ENCODE measurements at regions not wholly inside any gene's neighbourhood (a gene's known extent, or its start where the extent isn't known, plus 50 kb on each side); places are given as distances from the start of the nearest gene placed in this dataset.

DNA sequence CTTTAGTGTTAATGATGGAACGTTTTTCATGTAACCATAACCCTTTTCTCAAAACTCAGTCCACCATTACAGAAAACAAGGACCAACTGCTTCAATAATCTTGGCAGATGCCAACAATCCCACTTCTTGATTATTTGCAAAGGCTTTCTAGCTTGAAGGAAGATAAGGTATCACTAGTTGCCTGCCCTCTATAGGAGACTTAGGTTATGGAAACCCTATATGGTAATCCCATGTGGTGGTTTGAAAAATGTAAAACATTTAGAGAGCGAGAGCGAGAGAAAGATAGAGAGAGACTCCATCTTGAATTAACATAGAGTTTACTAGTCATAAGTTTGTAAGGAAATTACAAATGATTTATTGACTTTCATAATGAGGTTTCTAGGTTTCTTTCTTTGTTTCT is 1627.5 kb upstream of the TENM3 start:
- no peak for DNase-seq
- TF ChIP-seq GATA1 (IDR thresholded peaks at IDR 0.05; ENCODE audit: low read depth, low read length), result no peak
- TF ChIP-seq POLR2A (IDR thresholded peaks at IDR 0.05; ENCODE audit: low read length), result no peak

- DNase-seq, result no peak
- TF ChIP-seq POLR2A (IDR thresholded peaks at IDR 0.05; ENCODE audit: low read length) (no peak), GATA1 (IDR thresholded peaks at IDR 0.05; ENCODE audit: low read depth, low read length) (no peak)
Observed at GRCh38 chr4:180617196-180617595, 1626.0 kb upstream of the TENM3 start.

DNA sequence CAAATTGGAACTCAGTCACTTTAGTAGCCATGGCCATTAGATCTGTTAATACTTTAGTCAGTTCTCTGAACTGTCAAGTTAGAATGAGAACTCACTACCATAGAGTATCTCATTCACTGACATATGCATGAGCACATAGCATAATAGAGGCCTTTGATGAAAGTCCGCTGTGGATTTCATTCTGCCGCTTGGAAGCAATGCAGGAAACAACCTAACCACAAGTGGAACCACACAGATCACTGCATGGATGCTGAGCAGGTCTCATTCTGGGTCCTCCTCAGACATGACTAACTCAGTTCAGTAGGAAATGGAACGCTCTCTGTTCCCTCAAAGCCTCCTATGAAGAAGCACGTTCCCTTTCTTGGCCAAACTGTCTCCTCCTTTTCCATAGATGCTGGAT is 1624.8 kb upstream of the TENM3 start:
- TF ChIP-seq GATA1 (IDR thresholded peaks at IDR 0.05; ENCODE audit: low read depth, low read length), result no peak
- no peak for TF ChIP-seq POLR2A (IDR thresholded peaks at IDR 0.05; ENCODE audit: low read length)
- no peak for DNase-seq

DNA sequence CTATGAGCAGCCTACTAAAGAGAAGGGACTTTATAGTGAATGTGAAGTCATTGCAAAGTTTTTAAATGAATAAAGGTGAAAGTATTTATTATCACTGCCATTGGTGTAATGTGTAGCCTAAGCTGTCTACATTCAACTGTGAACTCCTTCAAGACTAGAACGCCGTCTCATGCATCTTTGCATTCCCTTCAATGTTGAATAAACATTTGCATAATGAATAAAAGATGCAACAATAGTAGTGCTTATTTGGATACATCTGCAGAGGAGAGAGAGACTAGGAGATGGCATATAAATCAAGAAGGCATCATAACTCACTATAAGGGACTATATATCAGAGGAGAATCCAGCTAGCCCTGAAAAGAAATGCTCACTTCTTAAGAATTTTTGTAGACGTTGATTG is 1623.8 kb upstream of the TENM3 start:
- no peak for TF ChIP-seq GATA1 (IDR thresholded peaks at IDR 0.05; ENCODE audit: low read depth, low read length)
- TF ChIP-seq POLR2A (IDR thresholded peaks at IDR 0.05; ENCODE audit: low read length), result no peak
- no peak for DNase-seq

DNA sequence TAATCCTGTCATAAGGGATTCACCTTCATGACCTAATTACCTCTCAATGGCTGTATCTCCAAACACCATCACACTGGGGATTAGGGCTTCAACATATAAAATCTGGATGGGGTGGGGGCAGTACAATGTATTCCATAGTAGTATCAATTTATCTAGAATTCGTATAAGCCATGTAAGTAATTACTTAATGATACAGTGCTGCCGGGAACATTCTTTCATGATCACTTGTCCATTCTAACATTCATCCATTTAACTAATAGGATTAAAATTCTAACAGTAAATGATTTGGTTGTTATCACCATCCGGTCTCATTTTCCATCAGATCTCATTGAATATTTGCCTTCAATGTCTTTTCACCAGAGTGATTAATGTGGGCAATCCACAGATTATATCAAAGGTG is 1620.9 kb upstream of the TENM3 start:
- TF ChIP-seq POLR2A (IDR thresholded peaks at IDR 0.05; ENCODE audit: low read length) (no peak), GATA1 (IDR thresholded peaks at IDR 0.05; ENCODE audit: low read depth, low read length) (no peak)

DNA sequence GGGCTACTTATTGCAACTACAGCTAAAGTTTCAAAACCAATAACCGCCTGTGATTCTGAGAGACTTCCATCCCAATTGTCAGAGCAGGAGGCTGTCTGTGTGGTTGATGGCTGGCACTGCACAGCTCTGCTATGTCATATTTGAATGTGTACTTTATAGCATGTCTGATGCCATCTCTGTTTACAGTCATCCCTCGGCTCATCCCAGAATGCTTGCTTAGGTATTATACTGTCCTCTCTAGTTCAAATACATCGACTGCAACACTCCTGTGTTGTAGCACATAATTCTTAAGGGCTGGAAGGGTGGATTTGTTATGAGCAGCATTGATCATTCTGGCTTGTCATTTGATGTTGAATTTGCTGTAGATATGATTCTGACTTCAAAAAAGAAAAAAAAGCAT is 1617.5 kb upstream of the TENM3 start:
- no peak for TF ChIP-seq GATA1 (IDR thresholded peaks at IDR 0.05; ENCODE audit: low read depth, low read length)
- TF ChIP-seq POLR2A (IDR thresholded peaks at IDR 0.05; ENCODE audit: low read length), result no peak
- DNase-seq, result no peak

More for the DNA sequence above, 1620.9 kb upstream of the TENM3 start:
- no peak for DNase-seq

GRCh38 chr4:180630012-180630665 is 1613.1 kb upstream of the TENM3 start:
- DNase-seq, result no peak
- TF ChIP-seq GATA1 (IDR thresholded peaks at IDR 0.05; ENCODE audit: low read depth, low read length) (no peak), POLR2A (IDR thresholded peaks at IDR 0.05; ENCODE audit: low read length) (no peak)

DNA sequence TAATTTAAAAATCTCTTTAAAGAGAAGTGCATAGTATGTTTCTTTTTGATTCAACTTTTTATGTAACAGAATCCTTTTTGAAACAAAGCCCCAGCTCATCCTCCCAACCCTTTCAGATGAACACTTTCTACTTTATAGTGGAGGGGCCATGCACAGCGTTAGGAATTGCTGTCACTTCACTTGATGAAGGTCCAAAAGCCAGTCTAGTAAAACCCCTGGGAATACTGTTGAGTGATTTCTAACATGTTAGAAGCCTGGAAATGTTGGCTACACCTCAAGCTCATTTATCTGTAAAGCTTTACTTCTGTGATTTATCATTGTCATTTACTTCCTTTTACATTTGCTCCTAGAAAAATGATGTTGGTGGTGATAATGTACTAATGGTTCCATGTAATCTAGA is 1608.9 kb upstream of the TENM3 start:
- DNase-seq, result no peak
- TF ChIP-seq GATA1 (IDR thresholded peaks at IDR 0.05; ENCODE audit: low read depth, low read length), result no peak
- no peak for TF ChIP-seq POLR2A (IDR thresholded peaks at IDR 0.05; ENCODE audit: low read length)

GRCh38 chr4:180635281-180635680 is 1607.9 kb upstream of the TENM3 start:
- no peak for DNase-seq
- no peak for TF ChIP-seq GATA1 (IDR thresholded peaks at IDR 0.05; ENCODE audit: low read depth, low read length)
- no peak for TF ChIP-seq POLR2A (IDR thresholded peaks at IDR 0.05; ENCODE audit: low read length)

- DNase-seq, result no peak
Observed at GRCh38 chr4:180636696-180637404, 1606.4 kb upstream of the TENM3 start.

GRCh38 chr4:180637616-180638015 is 1605.6 kb upstream of the TENM3 start:
- TF ChIP-seq POLR2A (IDR thresholded peaks at IDR 0.05; ENCODE audit: low read length) (no peak), GATA1 (IDR thresholded peaks at IDR 0.05; ENCODE audit: low read depth, low read length) (no peak)
- DNase-seq, result no peak

More at GRCh38 chr4:180636696-180637404, 1606.4 kb upstream of the TENM3 start:
- TF ChIP-seq POLR2A (IDR thresholded peaks at IDR 0.05; ENCODE audit: low read length), result no peak
- TF ChIP-seq GATA1 (IDR thresholded peaks at IDR 0.05; ENCODE audit: low read depth, low read length), result no peak

DNA sequence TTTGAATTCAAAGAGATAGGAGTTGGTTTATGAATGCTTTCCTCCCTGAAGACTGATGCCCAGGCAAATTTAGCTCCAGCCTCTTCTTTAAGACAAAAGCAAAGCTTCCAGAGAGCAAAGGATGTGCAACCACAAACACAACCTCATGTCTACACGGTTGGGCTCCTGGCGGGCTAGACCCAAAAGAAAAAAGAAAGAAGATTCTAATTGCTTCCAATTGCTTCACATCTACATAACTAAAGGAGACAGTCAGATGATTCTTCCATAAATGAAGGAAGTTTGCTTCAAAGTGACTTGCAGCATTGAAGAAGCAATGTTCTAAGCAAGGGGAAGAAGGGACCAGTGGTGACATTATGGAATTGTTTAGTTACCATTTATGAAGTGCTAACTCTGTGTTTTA is 1603.0 kb upstream of the TENM3 start:
- TF ChIP-seq GATA1 (IDR thresholded peaks at IDR 0.05; ENCODE audit: low read depth, low read length) (no peak), POLR2A (IDR thresholded peaks at IDR 0.05; ENCODE audit: low read length) (no peak)

GRCh38 chr4:180641495-180641894 is 1601.7 kb upstream of the TENM3 start:
- no peak for DNase-seq
- TF ChIP-seq POLR2A (IDR thresholded peaks at IDR 0.05; ENCODE audit: low read length) (no peak), GATA1 (IDR thresholded peaks at IDR 0.05; ENCODE audit: low read depth, low read length) (no peak)

More for the DNA sequence above, 1603.0 kb upstream of the TENM3 start:
- DNase-seq, result no peak

GRCh38 chr4:180642732-180643131 is 1600.5 kb upstream of the TENM3 start:
- TF ChIP-seq GATA1 (IDR thresholded peaks at IDR 0.05; ENCODE audit: low read depth, low read length), result no peak
- DNase-seq, result no peak

DNA sequence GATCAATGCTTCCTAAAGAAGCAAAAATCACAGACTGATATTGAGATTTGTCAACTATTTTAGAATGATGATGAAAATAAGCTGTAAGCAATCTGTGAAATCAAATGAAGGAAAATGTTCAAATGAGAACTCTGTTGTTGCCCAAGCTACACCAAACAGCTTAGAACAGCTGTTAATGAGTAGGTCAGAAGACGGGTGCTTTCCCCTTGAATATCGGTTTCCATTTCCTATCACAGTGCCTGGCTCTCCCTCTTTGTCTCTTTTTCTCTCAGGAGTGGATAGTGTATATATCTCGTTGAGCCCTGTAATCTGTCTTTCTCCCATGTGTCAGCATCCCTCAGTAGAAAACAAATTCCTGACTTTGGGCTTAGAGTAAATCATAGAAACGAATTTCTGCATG is 1592.9 kb upstream of the TENM3 start:
- TF ChIP-seq POLR2A (IDR thresholded peaks at IDR 0.05; ENCODE audit: low read length), result no peak
- TF ChIP-seq GATA1 (IDR thresholded peaks at IDR 0.05; ENCODE audit: low read depth, low read length), result no peak
- no peak for DNase-seq

Measured in erythroblast (primary cell).